Astrocyte (in vitro differentiated cells and primary cell): ENCODE measurements at regions not wholly inside any gene's neighbourhood (a gene's known extent, or its start where the extent isn't known, plus 50 kb on each side); places are given as distances from the start of the nearest gene placed in this dataset.

Experiments
- DNase-seq: peaks from one replicate; pipeline ENCODE4 v3.0.0-alpha.2; 2010; ENCODE audit warnings: low read depth
- FAIRE-seq: peaks from 2 replicates; lab custom pipeline; 2011; peaks lifted over from hg19 to GRCh38; lab: Jason Lieb, UNC
- H2AFZ ChIP-seq: 2 replicates; pipeline ENCODE4 v1.6.0; 2012; ENCODE audit warnings: low read depth, low read length, inconsistent platforms
- H3K27ac ChIP-seq: 2 replicates; pipeline ENCODE4 v1.5.1; 2011; ENCODE audit warnings: low read depth, low read length, inconsistent platforms
- H3K27me3 ChIP-seq: 2 replicates; pipeline ENCODE4 v1.6.0; 2011; ENCODE audit warnings: low read length, inconsistent platforms; ENCODE audit not compliant: insufficient read depth
- H3K36me3 ChIP-seq: 2 replicates; pipeline ENCODE4 v1.5.1; 2011; ENCODE audit warnings: low read length, inconsistent platforms; ENCODE audit not compliant: insufficient read depth
- H3K4me1 ChIP-seq: 2 replicates; pipeline ENCODE4 v1.5.1; 2011; ENCODE audit warnings: low read length, inconsistent platforms; ENCODE audit not compliant: insufficient read depth
- H3K4me2 ChIP-seq: 2 replicates; pipeline ENCODE4 v1.6.0; 2012; ENCODE audit warnings: low read length, inconsistent platforms
- H3K4me3 ChIP-seq: 2 replicates; pipeline ENCODE4 v1.5.1; 2011; ENCODE audit warnings: low read depth, mild to moderate bottlenecking, low read length, inconsistent platforms; ENCODE audit not compliant: insufficient read depth
- H3K79me2 ChIP-seq: 2 replicates; pipeline ENCODE4 v1.6.0; 2012; ENCODE audit warnings: mild to moderate bottlenecking, low read length, inconsistent platforms; ENCODE audit not compliant: insufficient read depth
- H3K9ac ChIP-seq: 2 replicates; pipeline ENCODE4 v1.6.0; 2012; ENCODE audit warnings: mild to moderate bottlenecking, low read length, inconsistent platforms
- H3K9me3 ChIP-seq: 2 replicates; pipeline ENCODE4 v1.5.1; 2012; ENCODE audit warnings: low read depth, mild to moderate bottlenecking, low read length, inconsistent platforms; ENCODE audit not compliant: insufficient read depth
- H4K20me1 ChIP-seq: 2 replicates; pipeline ENCODE4 v1.6.0; 2012; ENCODE audit warnings: low read length, inconsistent platforms; ENCODE audit not compliant: insufficient read depth
- H3K27ac Mint-ChIP-seq: one replicate; pipeline ENCODE4 v1.8.0; 2021; ENCODE audit warnings: mild to moderate bottlenecking, mixed read lengths; ENCODE audit not compliant: unreplicated experiment
- H3K27me3 Mint-ChIP-seq: one replicate; pipeline ENCODE4 v1.8.0; 2021; ENCODE audit warnings: low read depth, mixed read lengths; ENCODE audit not compliant: unreplicated experiment
- H3K36me3 Mint-ChIP-seq: one replicate; pipeline ENCODE4 v1.8.0; 2021; ENCODE audit warnings: low read depth, mixed read lengths; ENCODE audit not compliant: unreplicated experiment
- H3K4me1 Mint-ChIP-seq: one replicate; pipeline ENCODE4 v1.8.0; 2021; ENCODE audit warnings: low read depth, mixed read lengths; ENCODE audit not compliant: unreplicated experiment
- H3K4me3 Mint-ChIP-seq: one replicate; pipeline ENCODE4 v1.8.0; 2021; ENCODE audit warnings: mild to moderate bottlenecking, moderate library complexity, mixed read lengths; ENCODE audit not compliant: unreplicated experiment
- H3K9me3 Mint-ChIP-seq: one replicate; pipeline ENCODE4 v1.8.0; 2021; ENCODE audit warnings: mild to moderate bottlenecking, mixed read lengths; ENCODE audit not compliant: unreplicated experiment
- CTCF ChIP-seq: IDR thresholded peaks from 2 replicates; pipeline ENCODE4 v1.5.1; 2011; ENCODE audit warnings: low read depth, mild to moderate bottlenecking, inconsistent platforms, low read length, moderate library complexity; ENCODE audit not compliant: insufficient read depth
- EZH2 ChIP-seq: IDR thresholded peaks from 2 replicates; pipeline ENCODE4 v1.6.1; 2012; ENCODE audit warnings: mild to moderate bottlenecking, low read length, inconsistent platforms; ENCODE audit not compliant: insufficient read depth

GRCh38 chr1:192261476-192261875 lies 55.3 kb upstream of the RGS21 start:
- no peaks in the 10 kb centered on the region for H3K36me3 ChIP-seq
- no peaks in the 10 kb centered on the region for H4K20me1 ChIP-seq
- H2AFZ ChIP-seq: no peak overlapping the region
- H3K4me2 ChIP-seq: no peak overlapping the region
- H3K9me3 ChIP-seq: no peaks in the 10 kb centered on the region
- H3K79me2 ChIP-seq: no peaks in the 10 kb centered on the region
- Mint-ChIP-seq H3K36me3 (no peaks in the 10 kb centered on the region), H3K4me3 (no peak overlapping the region), H3K27me3 (no peaks in the 10 kb centered on the region), H3K4me1 (peaks cover 5% of the 10 kb centered on the region), H3K27ac (no peak overlapping the region), H3K9me3 (no peaks in the 10 kb centered on the region)
- H3K4me1 ChIP-seq: peaks cover 4% of the 10 kb centered on the region
- TF ChIP-seq CTCF (no peak), EZH2 (no peak)
- no peak overlapping the region for H3K27ac ChIP-seq
- H3K9ac ChIP-seq: no peak overlapping the region
- FAIRE-seq: no peak
- no peak for DNase-seq
- H3K27me3 ChIP-seq: no peaks in the 10 kb centered on the region
- H3K4me3 ChIP-seq: no peak overlapping the region

- Histone ChIP-seq H3K36me3 (no peaks in the 10 kb centered on the region), H3K27ac (peak overlapping the region; percentile 68), H3K27me3 (no peaks in the 10 kb centered on the region), H3K4me2 (peak overlapping the region; percentile 6), H3K79me2 (no peaks in the 10 kb centered on the region), H4K20me1 (no peaks in the 10 kb centered on the region), H3K9ac (peak overlapping the region; percentile 24), H2AFZ (peak overlapping the region; percentile 7), H3K4me1 (peaks cover 4% of the 10 kb centered on the region), H3K4me3 (no peak overlapping the region), H3K9me3 (no peaks in the 10 kb centered on the region)
- no peak overlapping the region for H3K4me3 Mint-ChIP-seq
- H3K27ac Mint-ChIP-seq: no peak overlapping the region
- no peaks in the 10 kb centered on the region for H3K36me3 Mint-ChIP-seq
- peaks cover 5% of the 10 kb centered on the region for H3K4me1 Mint-ChIP-seq
- no peaks in the 10 kb centered on the region for H3K27me3 Mint-ChIP-seq
- DNase-seq: peak; percentile 89
- no peak for FAIRE-seq
- TF ChIP-seq CTCF: no peak
- no peak for TF ChIP-seq EZH2
- H3K9me3 Mint-ChIP-seq: no peaks in the 10 kb centered on the region
Measured at GRCh38 chr1:192263436-192263835, 53.4 kb upstream of the RGS21 start.

- FAIRE-seq: no peak
- H3K9me3 ChIP-seq: no peaks in the 10 kb centered on the region
Measured at GRCh38 chr1:192265516-192266173, 51.1 kb upstream of the RGS21 start.

More at GRCh38 chr1:192265516-192266173, 51.1 kb upstream of the RGS21 start:
- Histone ChIP-seq H3K9ac (no peak overlapping the region), H3K36me3 (no peaks in the 10 kb centered on the region), H3K4me2 (no peak overlapping the region), H3K4me1 (peaks cover 4% of the 10 kb centered on the region), H4K20me1 (no peaks in the 10 kb centered on the region), H3K79me2 (no peaks in the 10 kb centered on the region), H3K4me3 (no peak overlapping the region), H2AFZ (no peak overlapping the region), H3K27ac (no peak overlapping the region), H3K27me3 (no peaks in the 10 kb centered on the region)
- H3K27me3 Mint-ChIP-seq: no peaks in the 10 kb centered on the region
- TF ChIP-seq EZH2 (no peak), CTCF (no peak)
- no peaks in the 10 kb centered on the region for H3K9me3 Mint-ChIP-seq
- no peak for DNase-seq
- no peak overlapping the region for H3K4me3 Mint-ChIP-seq
- H3K36me3 Mint-ChIP-seq: no peaks in the 10 kb centered on the region
- peaks cover 5% of the 10 kb centered on the region for H3K4me1 Mint-ChIP-seq
- no peak overlapping the region for H3K27ac Mint-ChIP-seq
